Neuron (in vitro differentiated cells): ENCODE measurements at regions not wholly inside any gene's neighbourhood (a gene's known extent, or its start where the extent isn't known, plus 50 kb on each side); places are given as distances from the start of the nearest gene placed in this dataset.

Experiments used
- H2AFZ ChIP-seq: one replicate; pipeline ENCODE4 v1.6.1; 2013; ENCODE audit warnings: low read depth, mild to moderate bottlenecking, inconsistent platforms, low read length, moderate library complexity
- H3K27me3 ChIP-seq: one replicate; pipeline ENCODE4 v1.6.1; 2013; ENCODE audit warnings: low read length; ENCODE audit not compliant: insufficient read depth
- H3K36me3 ChIP-seq: one replicate; pipeline ENCODE4 v1.6.1; 2013; ENCODE audit warnings: low read length; ENCODE audit not compliant: insufficient read depth
- H3K4me1 ChIP-seq: one replicate; pipeline ENCODE4 v1.6.1; 2013; ENCODE audit warnings: low read length; ENCODE audit not compliant: insufficient read depth
- H3K4me3 ChIP-seq: 2 replicates; pipeline ENCODE4 v1.5.1; 2013; ENCODE audit warnings: mild to moderate bottlenecking, low read length, moderate library complexity
- H3K9me3 ChIP-seq: one replicate; pipeline ENCODE4 v1.6.1; 2013; ENCODE audit warnings: low read length

- Histone ChIP-seq H3K4me1 (peaks cover 5% of the 10 kb centered on the region), H3K9me3 (no peaks in the 10 kb centered on the region), H2AFZ (no peak overlapping the region), H3K27me3 (no peaks in the 10 kb centered on the region), H3K4me3 (no peak overlapping the region), H3K36me3 (no peaks in the 10 kb centered on the region)
These were observed 79.5 kb downstream of the TNFSF18 start for GRCh38 chr1:172971241-172971640.

- Histone ChIP-seq H3K9me3 (no peaks in the 10 kb centered on the region), H3K4me3 (no peak overlapping the region), H3K4me1 (peaks cover 8% of the 10 kb centered on the region), H2AFZ (no peak overlapping the region), H3K27me3 (no peaks in the 10 kb centered on the region), H3K36me3 (no peaks in the 10 kb centered on the region)
These were observed 78.5 kb downstream of the TNFSF18 start for GRCh38 chr1:172972258-172972657.

GRCh38 chr1:172973424-172973823 lies 77.3 kb downstream of the TNFSF18 start:
- Histone ChIP-seq H3K27me3 (no peaks in the 10 kb centered on the region), H3K4me3 (no peak overlapping the region), H3K9me3 (no peaks in the 10 kb centered on the region), H2AFZ (no peak overlapping the region), H3K4me1 (peaks cover 8% of the 10 kb centered on the region), H3K36me3 (no peaks in the 10 kb centered on the region)

GRCh38 chr1:172976222-172977041 lies 74.3 kb downstream of the TNFSF18 start:
- Histone ChIP-seq H3K4me3 (no peak overlapping the region), H2AFZ (no peak overlapping the region), H3K36me3 (no peaks in the 10 kb centered on the region), H3K27me3 (no peaks in the 10 kb centered on the region), H3K9me3 (no peaks in the 10 kb centered on the region), H3K4me1 (peaks cover 3% of the 10 kb centered on the region)

GRCh38 chr1:172977296-172978017 lies 73.3 kb downstream of the TNFSF18 start:
- Histone ChIP-seq H3K4me3 (no peak overlapping the region), H3K27me3 (no peaks in the 10 kb centered on the region), H3K36me3 (no peaks in the 10 kb centered on the region), H3K4me1 (peaks cover 3% of the 10 kb centered on the region), H3K9me3 (no peaks in the 10 kb centered on the region), H2AFZ (no peak overlapping the region)

GRCh38 chr1:172978595-172978994 lies 72.1 kb downstream of the TNFSF18 start:
- Histone ChIP-seq H3K27me3 (no peaks in the 10 kb centered on the region), H3K4me1 (peaks cover 3% of the 10 kb centered on the region), H3K36me3 (no peaks in the 10 kb centered on the region), H2AFZ (no peak overlapping the region), H3K4me3 (no peak overlapping the region), H3K9me3 (no peaks in the 10 kb centered on the region)

- Histone ChIP-seq H3K4me1 (peaks cover 3% of the 10 kb centered on the region), H3K27me3 (no peaks in the 10 kb centered on the region), H3K36me3 (no peaks in the 10 kb centered on the region), H3K9me3 (no peaks in the 10 kb centered on the region), H3K4me3 (no peak overlapping the region), H2AFZ (no peak overlapping the region)
These were observed 70.9 kb downstream of the TNFSF18 start for GRCh38 chr1:172979828-172980227.

GRCh38 chr1:172980456-172980855 lies 70.3 kb downstream of the TNFSF18 start:
- Histone ChIP-seq H3K4me3 (no peak overlapping the region), H2AFZ (no peak overlapping the region), H3K36me3 (no peaks in the 10 kb centered on the region), H3K4me1 (peaks cover 3% of the 10 kb centered on the region), H3K9me3 (no peaks in the 10 kb centered on the region), H3K27me3 (no peaks in the 10 kb centered on the region)

- H3K9me3 ChIP-seq: no peaks in the 10 kb centered on the region
- no peak overlapping the region for H3K4me3 ChIP-seq
- H3K27me3 ChIP-seq: no peaks in the 10 kb centered on the region
- peaks cover 3% of the 10 kb centered on the region for H3K4me1 ChIP-seq
- no peak overlapping the region for H2AFZ ChIP-seq
- no peaks in the 10 kb centered on the region for H3K36me3 ChIP-seq
These were observed 69.8 kb downstream of the TNFSF18 start for GRCh38 chr1:172980971-172981370.
